ENCODE measurements at regions not wholly inside any gene's neighbourhood (a gene's known extent, or its start where the extent isn't known, plus 50 kb on each side); places are given as distances from the start of the nearest gene placed in this dataset.
"Not testable (repeated sequence)": the region's sequence is repeated elsewhere in the genome, so short reads cannot be mapped to it uniquely, and the experiment has no call there.

- no peaks in the 10 kb centered on the region for H3K4me1 ChIP-seq
- no peak overlapping the region for H2AFZ ChIP-seq
- H3K36me3 ChIP-seq (ENCODE audit: control insufficient read depth, insufficient read depth, low read length) = no peaks in the 10 kb centered on the region
- no peak overlapping the region for H3K9ac ChIP-seq
- no peaks in the 10 kb centered on the region for H3K9me3 ChIP-seq (ENCODE audit: control insufficient read depth, low read length)
- no peak overlapping the region for H3K27ac ChIP-seq
- H3K27me3 ChIP-seq (ENCODE audit: control insufficient read depth, insufficient read depth, low read length) = no peaks in the 10 kb centered on the region
- no peak overlapping the region for H3K4me3 ChIP-seq (ENCODE audit: low read depth, low read length)
- no peaks in the 10 kb centered on the region for H3K79me2 ChIP-seq
- TF ChIP-seq, protein P1, sequence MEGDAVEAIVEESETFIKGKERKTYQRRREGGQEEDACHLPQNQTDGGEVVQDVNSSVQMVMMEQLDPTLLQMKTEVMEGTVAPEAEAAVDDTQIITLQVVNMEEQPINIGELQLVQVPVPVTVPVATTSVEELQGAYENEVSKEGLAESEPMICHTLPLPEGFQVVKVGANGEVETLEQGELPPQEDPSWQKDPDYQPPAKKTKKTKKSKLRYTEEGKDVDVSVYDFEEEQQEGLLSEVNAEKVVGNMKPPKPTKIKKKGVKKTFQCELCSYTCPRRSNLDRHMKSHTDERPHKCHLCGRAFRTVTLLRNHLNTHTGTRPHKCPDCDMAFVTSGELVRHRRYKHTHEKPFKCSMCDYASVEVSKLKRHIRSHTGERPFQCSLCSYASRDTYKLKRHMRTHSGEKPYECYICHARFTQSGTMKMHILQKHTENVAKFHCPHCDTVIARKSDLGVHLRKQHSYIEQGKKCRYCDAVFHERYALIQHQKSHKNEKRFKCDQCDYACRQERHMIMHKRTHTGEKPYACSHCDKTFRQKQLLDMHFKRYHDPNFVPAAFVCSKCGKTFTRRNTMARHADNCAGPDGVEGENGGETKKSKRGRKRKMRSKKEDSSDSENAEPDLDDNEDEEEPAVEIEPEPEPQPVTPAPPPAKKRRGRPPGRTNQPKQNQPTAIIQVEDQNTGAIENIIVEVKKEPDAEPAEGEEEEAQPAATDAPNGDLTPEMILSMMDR (IDR thresholded peaks at IDR 0.05) = no peak
- no peak overlapping the region for H3K4me2 ChIP-seq (ENCODE audit: low read length)
These were observed 148.0 kb upstream of the SLC7A11 start for GRCh38 chr4:138389976-138390685.

- Histone ChIP-seq H3K27ac (no peak overlapping the region), H3K9me3 (ENCODE audit: control insufficient read depth, low read length) (no peaks in the 10 kb centered on the region), H3K9ac (no peak overlapping the region), H3K4me2 (ENCODE audit: low read length) (no peak overlapping the region), H3K4me3 (ENCODE audit: low read depth, low read length) (no peak overlapping the region), H3K4me1 (no peaks in the 10 kb centered on the region), H3K36me3 (ENCODE audit: control insufficient read depth, insufficient read depth, low read length) (peaks cover 2% of the 10 kb centered on the region), H2AFZ (no peak overlapping the region), H3K27me3 (ENCODE audit: control insufficient read depth, insufficient read depth, low read length) (no peaks in the 10 kb centered on the region), H3K79me2 (no peaks in the 10 kb centered on the region)
- TF ChIP-seq, protein P1 (IDR thresholded peaks at IDR 0.05) = no peak
These were observed 132.8 kb upstream of the SLC7A11 start for GRCh38 chr4:138374947-138375346.

GRCh38 chr4:138367942-138368341 is 125.8 kb upstream of the SLC7A11 start:
- H3K9ac ChIP-seq = no peak overlapping the region
- H3K27me3 ChIP-seq (ENCODE audit: control insufficient read depth, insufficient read depth, low read length) = no peaks in the 10 kb centered on the region
- H3K36me3 ChIP-seq (ENCODE audit: control insufficient read depth, insufficient read depth, low read length) = no peaks in the 10 kb centered on the region
- no peak overlapping the region for H3K4me2 ChIP-seq (ENCODE audit: low read length)
- H3K27ac ChIP-seq = no peak overlapping the region
- no peak overlapping the region for H2AFZ ChIP-seq
- TF ChIP-seq, protein P1 (IDR thresholded peaks at IDR 0.05) = no peak
- H3K79me2 ChIP-seq = no peaks in the 10 kb centered on the region
- H3K4me3 ChIP-seq (ENCODE audit: low read depth, low read length) = no peak overlapping the region
- H3K4me1 ChIP-seq = no peaks in the 10 kb centered on the region
- no peaks in the 10 kb centered on the region for H3K9me3 ChIP-seq (ENCODE audit: control insufficient read depth, low read length)

DNA sequence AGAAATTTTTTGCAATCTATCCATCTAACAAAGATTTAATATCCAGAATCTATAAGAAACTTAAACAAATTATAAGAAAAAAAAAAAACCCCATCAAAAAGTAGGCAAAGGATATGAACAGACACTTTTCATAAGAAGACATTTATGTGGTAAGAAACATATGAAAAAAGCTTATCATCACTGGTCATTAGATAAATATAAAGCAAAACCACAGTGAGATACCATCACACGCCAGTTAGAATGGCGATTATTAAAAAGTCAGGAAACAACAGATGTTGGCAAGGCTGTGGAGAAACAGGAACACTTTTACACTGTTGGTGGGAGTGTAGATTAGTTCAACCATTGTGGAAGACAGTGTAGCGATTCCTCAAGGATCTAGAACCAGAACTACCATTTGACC is 110.3 kb upstream of the SLC7A11 start:
- not testable (repeated sequence) for H3K4me3 ChIP-seq (ENCODE audit: low read depth, low read length); H3K4me2 ChIP-seq (ENCODE audit: low read length); H3K9me3 ChIP-seq (ENCODE audit: control insufficient read depth, low read length); H2AFZ ChIP-seq; H3K4me1 ChIP-seq; H3K79me2 ChIP-seq; H3K36me3 ChIP-seq (ENCODE audit: control insufficient read depth, insufficient read depth, low read length); H3K27me3 ChIP-seq (ENCODE audit: control insufficient read depth, insufficient read depth, low read length); H3K9ac ChIP-seq; H3K27ac ChIP-seq

GRCh38 chr4:138348055-138348454 is 105.9 kb upstream of the SLC7A11 start:
- Histone ChIP-seq H3K4me1 (no peaks in the 10 kb centered on the region), H3K4me3 (ENCODE audit: low read depth, low read length) (no peak overlapping the region), H3K27ac (no peak overlapping the region), H3K79me2 (no peaks in the 10 kb centered on the region), H3K4me2 (ENCODE audit: low read length) (no peak overlapping the region), H3K9ac (no peak overlapping the region), H2AFZ (no peak overlapping the region), H3K36me3 (ENCODE audit: control insufficient read depth, insufficient read depth, low read length) (no peaks in the 10 kb centered on the region), H3K9me3 (ENCODE audit: control insufficient read depth, low read length) (no peaks in the 10 kb centered on the region), H3K27me3 (ENCODE audit: control insufficient read depth, insufficient read depth, low read length) (no peaks in the 10 kb centered on the region)
- TF ChIP-seq, protein P1 (IDR thresholded peaks at IDR 0.05) = no peak

Data from parathyroid adenoma (tissue), 2 donors.